HG02885 (cell line): ENCODE measurements at regions not wholly inside any gene's neighbourhood (a gene's known extent, or its start where the extent isn't known, plus 50 kb on each side); places are given as distances from the start of the nearest gene placed in this dataset.
"Not testable (repeated sequence)": the region's sequence is repeated elsewhere in the genome, so short reads cannot be mapped to it uniquely, and the experiment has no call there.

Experiments used
- ATAC-seq: cut with Tn5 transposase; IDR thresholded peaks from one replicate; pipeline ENCODE4 v1.9.1; 2021; ENCODE audit warnings: mild to moderate bottlenecking; ENCODE audit not compliant: unreplicated experiment, poor library complexity

GRCh38 chrX:130549382-130549781, 147.6 kb downstream of the RBMX2 start:
- ATAC-seq = not testable (repeated sequence)

GRCh38 chrX:130550351-130550750, 148.6 kb downstream of the RBMX2 start:
- no peak for ATAC-seq

- ATAC-seq = peak; percentile 56
These were observed 150.8 kb downstream of the RBMX2 start for GRCh38 chrX:130552444-130553073.

- ATAC-seq = no peak
These were observed 153.6 kb downstream of the RBMX2 start for GRCh38 chrX:130555341-130555740.

DNA sequence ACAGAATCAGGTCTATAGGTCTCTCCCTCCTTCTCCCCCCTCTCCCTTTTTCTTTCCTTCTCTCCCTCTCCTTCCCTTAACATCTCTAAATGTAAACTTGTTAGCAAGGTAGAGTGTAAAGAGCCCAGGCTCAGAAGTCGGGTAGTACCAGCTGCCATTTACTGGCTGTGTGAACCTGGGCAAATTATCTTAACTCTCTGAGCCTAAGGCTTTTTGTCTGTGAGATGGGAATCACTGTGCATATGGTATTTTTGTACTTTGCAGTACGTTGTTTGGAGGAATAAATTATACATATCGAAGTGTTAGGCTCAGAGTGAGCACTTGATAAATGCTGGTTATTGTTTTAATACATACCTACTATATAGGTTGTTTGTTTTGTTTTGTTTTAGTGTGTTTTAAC, 154.0 kb downstream of the RBMX2 start:
- ATAC-seq = no peak

GRCh38 chrX:130556951-130557350, 155.2 kb downstream of the RBMX2 start:
- no peak for ATAC-seq

- no peak for ATAC-seq
These were observed 158.8 kb downstream of the RBMX2 start for GRCh38 chrX:130560544-130560943.

DNA sequence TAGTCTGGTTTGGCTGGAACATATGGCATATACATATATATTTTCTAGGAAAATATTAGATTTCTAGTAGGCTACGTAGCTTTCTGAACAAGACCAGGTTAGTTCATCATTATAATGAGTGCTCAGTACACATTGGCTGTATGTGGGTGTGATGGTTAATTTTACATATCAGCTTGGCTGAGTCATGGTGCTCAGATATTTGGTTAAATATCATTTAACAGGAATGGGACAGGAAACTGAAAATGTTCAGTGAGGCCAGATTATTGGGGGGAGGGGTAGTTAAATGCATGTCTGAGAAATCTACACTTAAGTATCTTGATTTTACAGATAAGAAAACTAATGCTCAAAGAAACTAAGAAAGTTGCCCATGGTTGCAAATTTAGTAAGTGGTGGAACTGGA, 160.1 kb downstream of the RBMX2 start:
- ATAC-seq = no peak

DNA sequence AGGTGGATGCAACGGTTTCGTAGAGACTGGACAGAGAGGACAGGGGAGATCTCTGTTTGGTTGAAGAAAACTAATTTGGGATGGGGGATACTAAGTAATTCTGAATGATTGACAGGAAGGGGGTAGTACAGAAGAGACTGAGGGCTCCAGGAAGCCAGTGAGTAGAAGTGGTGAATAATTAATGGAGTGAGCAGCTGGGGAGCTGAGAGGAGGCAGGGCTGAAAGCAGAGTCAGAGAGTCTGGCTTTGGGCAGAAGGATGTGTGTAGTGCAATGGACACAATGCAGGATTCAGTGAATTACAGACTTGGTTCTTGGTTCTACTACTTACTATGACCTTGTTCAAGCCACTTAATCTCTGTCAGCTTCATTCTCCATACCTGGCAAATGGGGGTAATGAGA, 161.7 kb downstream of the RBMX2 start:
- no peak for ATAC-seq

DNA sequence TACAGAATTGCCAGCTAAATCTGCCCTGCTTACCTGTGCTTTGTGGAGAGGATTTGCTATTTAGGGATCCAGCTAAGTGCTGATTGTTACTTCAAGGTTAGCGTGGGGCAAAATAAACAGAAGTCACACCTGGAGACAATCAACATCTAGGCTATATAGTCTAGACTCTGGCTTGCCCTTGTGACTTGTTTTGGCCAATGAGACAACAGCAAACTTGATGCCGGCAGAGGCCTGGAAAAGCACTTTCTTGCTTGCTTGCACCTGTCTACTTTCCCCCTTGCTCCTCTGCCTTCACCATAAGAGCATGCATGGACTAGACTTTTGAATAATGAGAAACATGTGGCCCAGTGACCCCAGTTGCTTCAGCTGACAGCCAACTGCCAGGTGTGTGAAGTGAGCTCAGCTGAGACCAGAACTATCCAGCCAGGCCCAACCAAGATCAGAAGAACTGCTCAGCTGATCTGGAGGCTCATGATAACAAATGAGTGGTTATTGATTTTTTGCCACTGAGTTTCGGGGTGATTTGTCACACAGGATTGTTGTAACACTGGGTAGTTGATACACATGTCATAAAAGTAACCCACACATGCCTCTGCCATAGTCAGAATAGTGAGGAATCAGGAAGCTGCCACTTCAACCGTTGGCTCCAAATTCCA, 164.4 kb downstream of the RBMX2 start:
- ATAC-seq = no peak

- not testable (repeated sequence) for ATAC-seq
These were observed 171.2 kb downstream of the RBMX2 start for GRCh38 chrX:130573030-130573429.
